ENCODE measurements at regions not wholly inside any gene's neighbourhood (a gene's known extent, or its start where the extent isn't known, plus 50 kb on each side); places are given as distances from the start of the nearest gene placed in this dataset.

GRCh38 chr7:130923365-130923764 is 189.4 kb upstream of the KLF14 start:
- TF ChIP-seq CTCF (IDR thresholded peaks at IDR 0.05) (no peak), POLR2A (IDR thresholded peaks at IDR 0.05) (no peak)
